Activated B cell treated with CpG ODN at 0.5 μM for 24 hours (primary cell): ENCODE measurements at regions not wholly inside any gene's neighbourhood (a gene's known extent, or its start where the extent isn't known, plus 50 kb on each side); places are given as distances from the start of the nearest gene placed in this dataset.

Source experiments
- ATAC-seq: fragments of 200-7000 bp; cut with Tn5 transposase; one replicate; pipeline ENCODE4 v1.10.0; 2021; ENCODE audit warnings: low read depth, mild to moderate bottlenecking, moderate library complexity
- CTCF ChIA-PET: fragments of 350-600 bp; sonication (Branson Sonifier 250); formaldehyde crosslinking; loops from one replicate; lab custom pipeline; 2021; ENCODE audit warnings: antibody characterized with exemption; lab: Charles Lee
- POLR2A ChIA-PET: fragments of 350-600 bp; sonication (Branson Sonifier 250); formaldehyde crosslinking; loops from one replicate; lab custom pipeline; 2021; ENCODE audit warnings: antibody characterized with exemption; lab: Charles Lee
- DNase-seq: peaks from one replicate; pipeline ENCODE4 v3.0.0; 2022
- H3K27ac Mint-ChIP-seq: one replicate; pipeline ENCODE4 v1.8.0; 2020; ENCODE audit warnings: mixed read lengths
- H3K27me3 Mint-ChIP-seq: one replicate; pipeline ENCODE4 v1.8.0; 2021; ENCODE audit warnings: mixed read lengths
- H3K36me3 Mint-ChIP-seq: one replicate; pipeline ENCODE4 v1.8.0; 2021; ENCODE audit warnings: low read depth, mixed read lengths
- H3K4me1 Mint-ChIP-seq: one replicate; pipeline ENCODE4 v1.8.0; 2021; ENCODE audit warnings: mixed read lengths
- H3K4me3 Mint-ChIP-seq: one replicate; pipeline ENCODE4 v1.8.0; 2020; ENCODE audit warnings: mild to moderate bottlenecking, mixed read lengths
- H3K9me3 Mint-ChIP-seq: one replicate; pipeline ENCODE4 v1.8.0; 2020; ENCODE audit warnings: mixed read lengths
- intact Hi-C: fragments of 100-400 bp; cut with micrococcal nuclease; formaldehyde crosslinking; loops from one replicate; pipeline ENCODE4 v1.15.1; 2024
- TF ChIP-seq, protein P1 (sequence below): fragments of 200-600 bp; IDR thresholded peaks from one replicate; pipeline ENCODE4 v1.8.0; 2022; ENCODE audit warnings: antibody characterized with exemption, mild to moderate bottlenecking

- ATAC-seq (no peak), DNase-seq (no peak)
- Mint-ChIP-seq H3K27ac (no peak overlapping the region), H3K27me3 (peaks cover 18% of the 10 kb centered on the region), H3K9me3 (peaks cover 17% of the 10 kb centered on the region), H3K36me3 (peaks cover 2% of the 10 kb centered on the region), H3K4me1 (peaks cover 6% of the 10 kb centered on the region), H3K4me3 (no peak overlapping the region)
- intact Hi-C loops = loop anchor here (10.0 kb wide), 1 partner anchor 397 kb away; no protein-coding TSS in a partner anchor
- TF ChIP-seq, protein P1, sequence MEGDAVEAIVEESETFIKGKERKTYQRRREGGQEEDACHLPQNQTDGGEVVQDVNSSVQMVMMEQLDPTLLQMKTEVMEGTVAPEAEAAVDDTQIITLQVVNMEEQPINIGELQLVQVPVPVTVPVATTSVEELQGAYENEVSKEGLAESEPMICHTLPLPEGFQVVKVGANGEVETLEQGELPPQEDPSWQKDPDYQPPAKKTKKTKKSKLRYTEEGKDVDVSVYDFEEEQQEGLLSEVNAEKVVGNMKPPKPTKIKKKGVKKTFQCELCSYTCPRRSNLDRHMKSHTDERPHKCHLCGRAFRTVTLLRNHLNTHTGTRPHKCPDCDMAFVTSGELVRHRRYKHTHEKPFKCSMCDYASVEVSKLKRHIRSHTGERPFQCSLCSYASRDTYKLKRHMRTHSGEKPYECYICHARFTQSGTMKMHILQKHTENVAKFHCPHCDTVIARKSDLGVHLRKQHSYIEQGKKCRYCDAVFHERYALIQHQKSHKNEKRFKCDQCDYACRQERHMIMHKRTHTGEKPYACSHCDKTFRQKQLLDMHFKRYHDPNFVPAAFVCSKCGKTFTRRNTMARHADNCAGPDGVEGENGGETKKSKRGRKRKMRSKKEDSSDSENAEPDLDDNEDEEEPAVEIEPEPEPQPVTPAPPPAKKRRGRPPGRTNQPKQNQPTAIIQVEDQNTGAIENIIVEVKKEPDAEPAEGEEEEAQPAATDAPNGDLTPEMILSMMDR = no peak
- ChIA-PET CTCF (no interaction called here), POLR2A (no interaction called here)
Measured at GRCh38 chr7:18081617-18082016, 54.0 kb upstream of the PRPS1L1 start.

DNA sequence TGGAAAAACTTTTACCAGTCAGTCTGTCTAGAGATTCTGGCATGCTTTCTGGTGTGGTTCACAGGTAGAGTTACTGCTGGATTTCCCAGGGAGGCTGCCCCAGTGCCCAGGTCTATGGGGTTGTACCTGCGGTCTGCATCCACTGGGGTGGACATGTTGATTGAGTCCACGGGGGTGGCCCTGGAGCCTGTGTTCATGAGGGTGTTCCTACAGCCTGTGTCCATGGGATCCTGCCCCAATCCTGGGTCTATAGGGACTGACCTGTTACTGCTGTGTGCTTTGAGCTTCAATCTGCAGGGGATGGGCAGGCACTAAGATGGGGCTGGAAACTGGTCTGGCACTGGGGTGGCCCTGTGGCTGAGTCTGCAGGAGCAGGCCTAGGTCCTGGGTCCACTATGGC, 54.5 kb upstream of the PRPS1L1 start:
- Mint-ChIP-seq H3K36me3 (peaks cover 2% of the 10 kb centered on the region), H3K4me1 (peaks cover 6% of the 10 kb centered on the region), H3K27me3 (peaks cover 21% of the 10 kb centered on the region), H3K9me3 (peaks cover 17% of the 10 kb centered on the region), H3K4me3 (no peak overlapping the region), H3K27ac (no peak overlapping the region)
- TF ChIP-seq, protein P1 = no peak
- ATAC-seq (no peak), DNase-seq (no peak)
- ChIA-PET CTCF (no interaction called here), POLR2A (no interaction called here)
- intact Hi-C loops = loop anchor here (10.0 kb wide), 1 partner anchor 397 kb away; no protein-coding TSS in a partner anchor

DNA sequence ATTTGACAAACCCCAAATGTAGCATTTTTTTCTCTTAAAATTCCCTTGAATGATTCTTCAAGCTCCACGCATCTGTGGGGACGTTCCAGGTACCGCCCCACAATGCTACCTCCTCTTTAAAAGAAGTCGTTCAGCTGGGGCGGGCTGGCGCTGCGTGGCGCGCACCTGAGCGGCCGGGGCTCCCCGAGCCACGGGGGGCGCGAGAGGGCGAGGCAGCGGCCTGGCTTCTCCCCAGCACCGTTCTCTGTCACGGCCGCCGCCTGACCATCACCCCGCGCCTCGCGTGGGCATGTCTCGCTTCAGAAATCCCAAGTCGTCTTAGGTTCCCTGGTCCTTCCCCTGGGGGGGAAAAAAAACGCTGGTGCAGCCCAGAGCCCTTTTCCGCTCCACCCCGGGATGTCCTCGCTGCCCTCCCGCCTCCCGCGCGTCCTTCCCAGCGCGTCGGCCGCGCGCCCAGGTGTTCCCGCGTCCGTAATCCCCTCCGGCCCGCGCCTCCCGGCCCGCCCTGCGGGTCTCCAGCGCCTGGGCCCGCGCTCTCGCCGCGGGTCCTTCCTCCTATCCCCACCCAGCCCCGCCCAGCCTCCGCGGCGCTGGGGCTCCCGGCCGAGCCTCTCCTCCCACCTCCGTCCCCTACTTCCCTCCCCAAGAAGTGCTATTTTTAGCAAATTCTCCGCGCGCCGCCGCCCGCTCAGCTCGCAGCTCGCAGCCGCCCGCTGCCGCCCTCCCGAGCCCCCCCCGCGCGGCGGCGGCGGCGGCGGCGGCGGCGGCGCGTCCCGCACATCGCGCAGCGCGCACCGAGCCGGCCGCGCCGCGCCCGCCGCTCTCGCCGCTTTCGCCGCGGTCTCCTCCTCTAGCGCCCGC, 58.7 kb upstream of the PRPS1L1 start:
- H3K4me3 Mint-ChIP-seq = peak overlapping the region; percentile 81
- peaks cover 34% of the 10 kb centered on the region for H3K27me3 Mint-ChIP-seq
- ATAC-seq = peak; percentile 65
- peaks cover 8% of the 10 kb centered on the region for H3K4me1 Mint-ChIP-seq
- H3K9me3 Mint-ChIP-seq = peaks cover 10% of the 10 kb centered on the region
- ChIA-PET CTCF (interaction anchor here (0.6 to 1.5 kb wide), 2 partner anchors 22 to 235 kb away, joined by 3 to 4 read pairs; no protein-coding TSS in a partner anchor), POLR2A (no interaction called here)
- TF ChIP-seq, protein P1 = no peak
- intact Hi-C loops = loop anchor here (10.0 kb wide), 1 partner anchor 402 kb away; no protein-coding TSS in a partner anchor
- DNase-seq = peak; percentile 20
- H3K27ac Mint-ChIP-seq = no peak overlapping the region
- peaks cover 2% of the 10 kb centered on the region for H3K36me3 Mint-ChIP-seq

- ChIA-PET CTCF (no interaction called here), POLR2A (no interaction called here)
- Mint-ChIP-seq H3K4me3 (peak overlapping the region; percentile 80), H3K27ac (no peak overlapping the region), H3K36me3 (no peaks in the 10 kb centered on the region), H3K9me3 (peaks cover 8% of the 10 kb centered on the region), H3K27me3 (peaks cover 32% of the 10 kb centered on the region), H3K4me1 (peaks cover 8% of the 10 kb centered on the region)
- intact Hi-C loops = loop anchor here (10.0 kb wide), 1 partner anchor 402 kb away; no protein-coding TSS in a partner anchor
- TF ChIP-seq, protein P1 = no peak
- ATAC-seq (no peak), DNase-seq (no peak)
Measured at GRCh38 chr7:18087026-18087686, 59.5 kb upstream of the PRPS1L1 start.

DNA sequence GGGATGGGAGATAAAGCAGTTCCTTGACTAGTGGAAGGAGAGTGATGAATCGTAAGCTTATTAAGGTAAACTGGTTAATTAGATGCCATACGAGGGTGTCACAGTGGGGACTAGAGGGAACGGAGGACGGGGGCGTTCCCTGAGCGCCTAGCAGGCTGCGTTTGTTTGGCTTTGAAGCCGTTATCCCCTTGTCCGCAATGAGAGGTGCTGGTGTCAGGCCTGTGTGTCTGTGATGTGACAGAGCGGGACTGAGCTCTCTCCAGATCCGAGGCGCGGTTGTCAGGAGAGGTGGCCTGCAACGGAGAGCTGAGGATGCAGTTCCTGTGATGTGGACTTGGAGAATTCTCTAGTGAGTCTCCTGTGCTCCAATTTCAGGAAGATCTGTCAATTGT, 60.0 kb upstream of the PRPS1L1 start:
- no peak overlapping the region for H3K27ac Mint-ChIP-seq
- DNase-seq (no peak), ATAC-seq (no peak)
- peaks cover 32% of the 10 kb centered on the region for H3K27me3 Mint-ChIP-seq
- ChIA-PET CTCF (no interaction called here), POLR2A (no interaction called here)
- no peaks in the 10 kb centered on the region for H3K36me3 Mint-ChIP-seq
- H3K9me3 Mint-ChIP-seq = peaks cover 6% of the 10 kb centered on the region
- intact Hi-C loops = loop anchor here (10.0 kb wide), 1 partner anchor 403 kb away; no protein-coding TSS in a partner anchor
- H3K4me1 Mint-ChIP-seq = peaks cover 8% of the 10 kb centered on the region
- H3K4me3 Mint-ChIP-seq = peak overlapping the region; percentile 80
- TF ChIP-seq, protein P1 = no peak
